Testis (tissue), 2 donors: ENCODE measurements at regions not wholly inside any gene's neighbourhood (a gene's known extent, or its start where the extent isn't known, plus 50 kb on each side); places are given as distances from the start of the nearest gene placed in this dataset.
"Not testable (repeated sequence)": the region's sequence is repeated elsewhere in the genome, so short reads cannot be mapped to it uniquely, and the experiment has no call there.

ENCODE experiments used
- DNase-seq: peaks from one replicate; pipeline ENCODE4 v3.0.0-alpha.2; 2019
- H3K27ac ChIP-seq, 2 donors: fragments of 200-600 bp; sonication (generic); one replicate each; pipeline ENCODE4 v1.5.1; 2019
- H3K27me3 ChIP-seq: fragments of 200-600 bp; sonication (generic); one replicate; pipeline ENCODE4 v1.5.1; 2019
- H3K36me3 ChIP-seq: fragments of 200-600 bp; sonication (generic); one replicate; pipeline ENCODE4 v1.5.1; 2017; ENCODE audit warnings: low read depth; ENCODE audit errors: missing control alignments
- H3K4me1 ChIP-seq: fragments of 200-600 bp; sonication (generic); one replicate; pipeline ENCODE4 v1.5.1; 2019
- H3K4me3 ChIP-seq, 2 donors: fragments of 200-600 bp; sonication (generic); one replicate each; pipeline ENCODE4 v1.5.1; 2017 to 2019
- H3K9me3 ChIP-seq: fragments of 200-600 bp; sonication (generic); one replicate; pipeline ENCODE4 v1.5.1; 2017
- POLR2A ChIP-seq: fragments of 450-650 bp; IDR thresholded peaks from one replicate; pipeline ENCODE4 v1.6.1; 2017; ENCODE audit warnings: antibody characterized with exemption, mild to moderate bottlenecking, moderate library complexity
- WGBS, 2 donors: methylation state at CpG; one replicate each; pipeline ENCODE4 v1.1.5; 2018; 5-methylcytosine and 5-hydroxymethylcytosine counted together
- intact Hi-C: fragments of 100-400 bp; cut with DNase I; formaldehyde crosslinking; loops from one replicate; pipeline ENCODE4 v1.15.1; 2023; ENCODE audit warnings: low total_unique reads
- TF ChIP-seq, protein P1 (sequence below), 3 experiments: fragments of 450-650 bp in 2 of 3; fragments of 200-600 bp in 1 of 3; sonication (generic) in 1 of 3; IDR thresholded peaks; one replicate each; pipeline ENCODE4 v1.5.1; 2016 to 2019; ENCODE audit warnings: antibody characterized with exemption in 3 of 3, mild to moderate bottlenecking in 2 of 3, moderate library complexity in 1 of 3

DNA sequence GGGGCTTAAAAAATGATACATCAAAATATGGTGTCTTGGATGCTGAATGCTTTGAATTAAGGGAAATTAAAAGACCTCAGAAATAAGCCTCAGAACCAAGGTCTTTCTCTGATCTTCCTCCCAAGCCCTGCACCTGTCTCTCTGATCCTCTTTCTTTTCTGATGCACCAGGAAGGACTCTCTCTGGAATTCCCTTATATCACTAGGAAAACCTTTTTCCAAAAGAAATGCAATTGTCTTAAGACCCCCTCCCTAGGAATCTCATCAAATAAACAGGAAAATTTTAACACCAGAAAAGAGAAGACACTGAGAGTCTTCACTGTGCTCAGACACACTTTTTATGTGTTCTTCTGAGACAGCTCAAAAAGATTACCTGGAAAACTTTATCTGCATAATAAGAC, 159.5 kb upstream of the PTBP2 start:
- DNase-seq, result no peak
- Histone ChIP-seq H3K27me3 (no peaks in the 10 kb centered on the region), H3K36me3 (no peaks in the 10 kb centered on the region), H3K4me1 (no peaks in the 10 kb centered on the region), H3K4me3 (no peak overlapping the region), H3K27ac (no peak overlapping the region), H3K9me3 (no peaks in the 10 kb centered on the region)
- TF ChIP-seq POLR2A, result no peak
- TF ChIP-seq, protein P1, sequence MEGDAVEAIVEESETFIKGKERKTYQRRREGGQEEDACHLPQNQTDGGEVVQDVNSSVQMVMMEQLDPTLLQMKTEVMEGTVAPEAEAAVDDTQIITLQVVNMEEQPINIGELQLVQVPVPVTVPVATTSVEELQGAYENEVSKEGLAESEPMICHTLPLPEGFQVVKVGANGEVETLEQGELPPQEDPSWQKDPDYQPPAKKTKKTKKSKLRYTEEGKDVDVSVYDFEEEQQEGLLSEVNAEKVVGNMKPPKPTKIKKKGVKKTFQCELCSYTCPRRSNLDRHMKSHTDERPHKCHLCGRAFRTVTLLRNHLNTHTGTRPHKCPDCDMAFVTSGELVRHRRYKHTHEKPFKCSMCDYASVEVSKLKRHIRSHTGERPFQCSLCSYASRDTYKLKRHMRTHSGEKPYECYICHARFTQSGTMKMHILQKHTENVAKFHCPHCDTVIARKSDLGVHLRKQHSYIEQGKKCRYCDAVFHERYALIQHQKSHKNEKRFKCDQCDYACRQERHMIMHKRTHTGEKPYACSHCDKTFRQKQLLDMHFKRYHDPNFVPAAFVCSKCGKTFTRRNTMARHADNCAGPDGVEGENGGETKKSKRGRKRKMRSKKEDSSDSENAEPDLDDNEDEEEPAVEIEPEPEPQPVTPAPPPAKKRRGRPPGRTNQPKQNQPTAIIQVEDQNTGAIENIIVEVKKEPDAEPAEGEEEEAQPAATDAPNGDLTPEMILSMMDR (IDR thresholded peaks at IDR 0.05), result no peak
- intact Hi-C loops, result no loop called here

DNA sequence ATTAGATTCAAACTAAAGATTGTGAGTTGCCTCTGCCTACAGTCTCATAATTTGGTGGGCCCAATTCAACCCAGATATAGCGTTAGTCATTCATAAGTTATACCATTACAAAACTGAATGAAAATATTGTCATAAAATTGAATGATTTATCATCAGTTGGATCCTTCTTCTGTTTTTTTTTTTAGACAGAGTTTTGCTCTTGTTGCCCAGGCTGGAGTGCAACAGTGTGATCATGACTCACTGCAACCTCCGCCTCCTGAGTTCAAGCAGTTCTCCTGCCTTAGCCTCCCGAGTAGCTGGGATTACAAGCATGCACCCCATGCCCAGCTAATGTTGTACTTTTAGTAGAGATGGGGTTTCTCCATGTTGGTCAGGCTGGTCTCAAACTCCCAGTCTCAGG, 157.2 kb upstream of the PTBP2 start:
- DNase-seq, H3K36me3 ChIP-seq, intact Hi-C loops, H3K27ac ChIP-seq, H3K9me3 ChIP-seq, H3K27me3 ChIP-seq, H3K4me3 ChIP-seq, H3K4me1 ChIP-seq: not testable (repeated sequence)
- 96 to 98% methylated on average over 3 of the region's 3 CpGs for WGBS, 2 donors

DNA sequence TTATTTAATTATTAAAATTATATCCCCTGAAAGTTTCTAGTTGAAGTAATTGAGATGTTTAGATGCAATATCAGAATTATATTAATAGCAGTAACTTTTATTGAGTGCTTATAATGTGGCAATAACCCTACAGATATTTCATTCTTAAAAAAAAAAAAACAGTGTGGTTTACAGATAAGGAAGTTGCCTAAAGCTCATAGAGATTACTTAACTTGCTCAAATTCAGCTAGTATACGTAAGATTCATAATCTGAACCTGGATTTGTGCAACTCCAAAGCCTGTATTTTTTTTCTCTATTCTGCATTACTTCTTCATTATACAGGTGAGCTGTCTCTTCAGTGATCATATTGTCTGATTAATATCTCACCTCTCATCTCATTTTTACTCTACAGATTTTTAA, 156.0 kb upstream of the PTBP2 start:
- no peaks in the 10 kb centered on the region for H3K27me3 ChIP-seq
- H3K9me3 ChIP-seq, result no peaks in the 10 kb centered on the region
- intact Hi-C loops, result no loop called here
- 94 to 98% methylated on average over 1 of the region's 1 CpG for WGBS, 2 donors
- no peak for DNase-seq
- no peak overlapping the region for H3K27ac ChIP-seq
- no peaks in the 10 kb centered on the region for H3K4me1 ChIP-seq
- no peak for TF ChIP-seq POLR2A
- TF ChIP-seq, protein P1 (IDR thresholded peaks at IDR 0.05), result no peak
- H3K36me3 ChIP-seq, result no peaks in the 10 kb centered on the region
- no peak overlapping the region for H3K4me3 ChIP-seq

DNA sequence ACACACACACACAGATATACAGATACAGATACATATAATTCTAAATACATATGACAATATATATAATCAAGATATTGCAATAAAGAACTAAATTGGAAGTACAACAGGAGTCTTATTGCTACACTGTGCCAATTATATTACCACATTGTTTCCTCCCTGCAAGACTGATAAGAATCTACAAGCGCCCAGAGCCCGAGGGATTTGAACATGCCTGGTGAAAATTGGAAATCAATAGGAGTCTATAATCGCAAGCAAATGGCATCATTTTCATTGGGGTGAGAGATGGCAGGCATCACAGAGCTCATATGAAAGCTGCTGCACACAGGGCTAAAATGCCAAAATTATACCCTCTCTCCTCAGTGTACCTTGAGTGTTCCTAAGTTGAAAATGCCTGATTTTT, 152.9 kb upstream of the PTBP2 start:
- Histone ChIP-seq H3K36me3 (no peaks in the 10 kb centered on the region), H3K27me3 (no peaks in the 10 kb centered on the region), H3K4me3 (no peak overlapping the region), H3K9me3 (no peaks in the 10 kb centered on the region), H3K4me1 (no peaks in the 10 kb centered on the region), H3K27ac (no peak overlapping the region)
- TF ChIP-seq, protein P1 (IDR thresholded peaks at IDR 0.05), result no peak
- no peak for TF ChIP-seq POLR2A
- WGBS, 2 donors, result 77 to 79% methylated on average over 3 of the region's 3 CpGs
- intact Hi-C loops, result no loop called here
- no peak for DNase-seq

DNA sequence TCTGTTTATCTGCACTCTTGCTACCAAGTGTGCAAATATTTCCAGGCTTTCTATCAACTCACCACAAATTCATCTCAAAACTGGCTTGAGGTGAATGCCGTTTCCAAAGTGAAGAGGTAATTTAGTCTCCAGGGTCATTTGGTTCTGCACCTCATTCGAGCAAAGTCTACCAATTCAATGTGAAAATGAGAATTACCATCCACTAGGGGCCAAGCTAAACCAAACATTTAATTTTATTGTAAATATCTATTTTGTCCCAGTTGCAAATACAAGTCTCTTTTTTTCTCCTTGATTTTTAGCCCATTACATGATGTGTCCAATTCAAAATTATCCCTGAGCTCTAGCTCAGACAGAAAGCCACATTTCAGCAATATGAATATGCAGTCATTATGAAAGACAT, 152.3 kb upstream of the PTBP2 start:
- H3K4me3 ChIP-seq, result no peak overlapping the region
- H3K27ac ChIP-seq, result no peak overlapping the region
- no peaks in the 10 kb centered on the region for H3K27me3 ChIP-seq
- DNase-seq, result no peak
- no peaks in the 10 kb centered on the region for H3K36me3 ChIP-seq
- WGBS, 2 donors, result 63 to 79% methylated on average over 2 of the region's 2 CpGs
- intact Hi-C loops, result no loop called here
- TF ChIP-seq POLR2A, result no peak
- TF ChIP-seq, protein P1 (IDR thresholded peaks at IDR 0.05), result no peak
- H3K4me1 ChIP-seq, result no peaks in the 10 kb centered on the region
- H3K9me3 ChIP-seq, result no peaks in the 10 kb centered on the region
